ENCODE measurements at regions not wholly inside any gene's neighbourhood (a gene's known extent, or its start where the extent isn't known, plus 50 kb on each side); places are given as distances from the start of the nearest gene placed in this dataset.

GRCh38 chr9:29118555-29118954, 1545.3 kb upstream of the C9orf72 start:
- intact Hi-C loops (cut with DNase I): no loop called here
- TF ChIP-seq POLR2A (IDR thresholded peaks at IDR 0.05): no peak
- TF ChIP-seq POLR2AphosphoS5 (IDR thresholded peaks at IDR 0.05): no peak
- TF ChIP-seq, protein P1, sequence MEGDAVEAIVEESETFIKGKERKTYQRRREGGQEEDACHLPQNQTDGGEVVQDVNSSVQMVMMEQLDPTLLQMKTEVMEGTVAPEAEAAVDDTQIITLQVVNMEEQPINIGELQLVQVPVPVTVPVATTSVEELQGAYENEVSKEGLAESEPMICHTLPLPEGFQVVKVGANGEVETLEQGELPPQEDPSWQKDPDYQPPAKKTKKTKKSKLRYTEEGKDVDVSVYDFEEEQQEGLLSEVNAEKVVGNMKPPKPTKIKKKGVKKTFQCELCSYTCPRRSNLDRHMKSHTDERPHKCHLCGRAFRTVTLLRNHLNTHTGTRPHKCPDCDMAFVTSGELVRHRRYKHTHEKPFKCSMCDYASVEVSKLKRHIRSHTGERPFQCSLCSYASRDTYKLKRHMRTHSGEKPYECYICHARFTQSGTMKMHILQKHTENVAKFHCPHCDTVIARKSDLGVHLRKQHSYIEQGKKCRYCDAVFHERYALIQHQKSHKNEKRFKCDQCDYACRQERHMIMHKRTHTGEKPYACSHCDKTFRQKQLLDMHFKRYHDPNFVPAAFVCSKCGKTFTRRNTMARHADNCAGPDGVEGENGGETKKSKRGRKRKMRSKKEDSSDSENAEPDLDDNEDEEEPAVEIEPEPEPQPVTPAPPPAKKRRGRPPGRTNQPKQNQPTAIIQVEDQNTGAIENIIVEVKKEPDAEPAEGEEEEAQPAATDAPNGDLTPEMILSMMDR (IDR thresholded peaks at IDR 0.05): no peak
- no peak for TF ChIP-seq EP300 (IDR thresholded peaks at IDR 0.05)
- Histone ChIP-seq H3K9me3 (no peaks in the 10 kb centered on the region), H3K36me3 (no peaks in the 10 kb centered on the region), H3K4me1 (no peaks in the 10 kb centered on the region), H3K27ac (no peak overlapping the region), H3K4me3 (no peak overlapping the region), H3K27me3 (no peaks in the 10 kb centered on the region)
- DNase-seq: no peak
- WGBS, 2 donors: 70 to 73% methylated on average over 6 of the region's 6 CpGs

DNA sequence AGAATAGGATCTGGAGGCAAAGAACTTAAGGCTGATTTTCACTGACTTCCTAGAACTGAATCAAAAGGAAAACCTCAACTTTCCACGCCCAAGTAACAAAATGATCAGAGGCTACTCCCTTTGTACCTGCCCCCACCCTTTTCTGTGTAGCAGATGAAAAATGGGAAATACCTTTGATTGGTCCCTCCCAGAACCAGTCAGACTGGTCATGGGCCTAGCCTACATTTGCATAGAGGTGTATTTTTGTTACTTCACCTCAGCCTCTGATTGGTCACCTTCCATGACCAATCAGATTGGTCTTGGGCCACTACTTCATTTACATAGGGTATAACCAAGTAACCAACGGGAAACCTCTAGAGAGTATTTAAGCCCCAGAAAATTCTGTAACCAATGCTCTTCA, 1553.5 kb upstream of the C9orf72 start:
- Histone ChIP-seq H3K9me3 (no peaks in the 10 kb centered on the region), H3K4me3 (no peak overlapping the region), H3K4me1 (no peaks in the 10 kb centered on the region), H3K36me3 (no peaks in the 10 kb centered on the region), H3K27ac (no peak overlapping the region), H3K27me3 (no peaks in the 10 kb centered on the region)
- no peak for TF ChIP-seq POLR2A (IDR thresholded peaks at IDR 0.05)
- no peak for TF ChIP-seq EP300 (IDR thresholded peaks at IDR 0.05)
- no peak for TF ChIP-seq POLR2AphosphoS5 (IDR thresholded peaks at IDR 0.05)
- TF ChIP-seq, protein P1 (IDR thresholded peaks at IDR 0.05): no peak
- intact Hi-C loops (cut with DNase I): no loop called here
- 71 to 85% methylated on average over 2 of the region's 2 CpGs for WGBS, 2 donors
- DNase-seq: no peak

- DNase-seq: no peak
- TF ChIP-seq POLR2AphosphoS5 (IDR thresholded peaks at IDR 0.05) (no peak), EP300 (IDR thresholded peaks at IDR 0.05) (no peak), POLR2A (IDR thresholded peaks at IDR 0.05) (no peak)
- TF ChIP-seq, protein P1 (IDR thresholded peaks at IDR 0.05): no peak
- intact Hi-C loops (cut with DNase I): no loop called here
- WGBS, 2 donors: 65 to 71% methylated on average over 1 of the region's 1 CpG
- Histone ChIP-seq H3K9me3 (no peaks in the 10 kb centered on the region), H3K36me3 (no peaks in the 10 kb centered on the region), H3K27me3 (no peaks in the 10 kb centered on the region), H3K4me1 (no peaks in the 10 kb centered on the region), H3K4me3 (no peak overlapping the region), H3K27ac (no peak overlapping the region)
Observed at GRCh38 chr9:29129763-29130162, 1556.5 kb upstream of the C9orf72 start.

DNA sequence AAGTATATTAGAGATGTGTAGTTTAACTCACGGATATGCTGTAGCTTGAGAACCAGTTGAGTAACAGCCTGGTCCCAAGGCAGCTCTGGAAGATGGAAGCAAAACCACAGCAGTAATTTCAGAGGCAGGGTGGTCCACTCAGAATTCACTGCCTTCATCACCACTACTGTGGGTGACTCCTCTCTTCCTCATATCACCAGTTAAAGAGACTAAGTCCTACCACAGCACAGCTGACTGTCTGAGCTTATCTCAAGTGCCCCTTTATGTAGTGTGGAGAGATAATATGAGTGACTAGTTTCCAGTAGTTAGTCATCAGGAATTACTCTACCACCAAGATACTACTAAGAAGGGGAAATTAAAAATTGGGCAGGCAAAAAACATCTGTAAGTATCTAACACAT, 1571.2 kb upstream of the C9orf72 start:
- Histone ChIP-seq H3K27me3 (no peaks in the 10 kb centered on the region), H3K9me3 (peaks cover 0 to 3% (median 0%) of the 10 kb centered on the region in 4 donors), H3K36me3 (no peaks in the 10 kb centered on the region), H3K4me3 (no peak overlapping the region), H3K27ac (no peak overlapping the region), H3K4me1 (no peaks in the 10 kb centered on the region)
- intact Hi-C loops (cut with DNase I): no loop called here
- TF ChIP-seq POLR2A (IDR thresholded peaks at IDR 0.05): no peak
- TF ChIP-seq, protein P1 (IDR thresholded peaks at IDR 0.05): no peak
- no peak for TF ChIP-seq POLR2AphosphoS5 (IDR thresholded peaks at IDR 0.05)
- TF ChIP-seq EP300 (IDR thresholded peaks at IDR 0.05): no peak
- 86 to 92% methylated on average over 1 of the region's 1 CpG for WGBS, 2 donors
- DNase-seq: no peak

DNA sequence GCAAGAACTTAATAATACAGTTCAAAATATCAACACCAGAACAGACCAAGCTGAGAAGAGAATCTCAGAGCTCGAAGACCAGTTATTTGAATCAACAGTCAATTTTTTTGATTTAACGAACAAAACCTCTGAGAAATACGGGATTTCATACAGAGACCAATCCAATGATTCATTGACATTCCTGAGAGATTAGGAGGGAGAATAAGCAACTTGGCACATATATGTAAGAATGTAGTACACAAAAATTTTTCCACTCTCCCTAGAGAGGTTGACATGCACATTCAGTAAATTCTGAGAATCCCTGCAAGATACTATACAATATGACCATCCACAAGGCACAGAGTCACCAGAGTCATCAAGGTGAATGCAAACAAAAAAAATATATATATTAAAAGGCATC, 1577.3 kb upstream of the C9orf72 start:
- Histone ChIP-seq H3K27ac (no peak overlapping the region), H3K9me3 (no peaks in the 10 kb centered on the region), H3K4me1 (no peaks in the 10 kb centered on the region), H3K27me3 (no peaks in the 10 kb centered on the region), H3K4me3 (no peak overlapping the region), H3K36me3 (no peaks in the 10 kb centered on the region)
- DNase-seq: no peak
- 86 to 91% methylated on average over 3 of the region's 3 CpGs for WGBS, 2 donors
- TF ChIP-seq, protein P1 (IDR thresholded peaks at IDR 0.05): no peak
- TF ChIP-seq POLR2A (IDR thresholded peaks at IDR 0.05) (no peak), EP300 (IDR thresholded peaks at IDR 0.05) (no peak), POLR2AphosphoS5 (IDR thresholded peaks at IDR 0.05) (no peak)
- intact Hi-C loops (cut with DNase I): no loop called here

Data from sigmoid colon (tissue), 6 donors.